GM19455 (cell line): ENCODE measurements at regions not wholly inside any gene's neighbourhood (a gene's known extent, or its start where the extent isn't known, plus 50 kb on each side); places are given as distances from the start of the nearest gene placed in this dataset.
"Not testable (repeated sequence)": the region's sequence is repeated elsewhere in the genome, so short reads cannot be mapped to it uniquely, and the experiment has no call there.

Experiments
- ATAC-seq: cut with Tn5 transposase; IDR thresholded peaks from one replicate; pipeline ENCODE4 v1.9.1; 2021; ENCODE audit not compliant: unreplicated experiment

GRCh38 chr4:81606801-81607501, 135.2 kb upstream of the RASGEF1B start:
- no peak for ATAC-seq

- no peak for ATAC-seq
These were observed 134.5 kb upstream of the RASGEF1B start for GRCh38 chr4:81606166-81606565.

GRCh38 chr4:81605271-81605670, 133.6 kb upstream of the RASGEF1B start:
- ATAC-seq, result no peak

- ATAC-seq, result no peak
These were observed 133.0 kb upstream of the RASGEF1B start for GRCh38 chr4:81604683-81605218.

- no peak for ATAC-seq
These were observed 131.1 kb upstream of the RASGEF1B start for GRCh38 chr4:81602854-81603253.

- ATAC-seq, result no peak
These were observed 129.6 kb upstream of the RASGEF1B start for GRCh38 chr4:81601358-81601694.

- ATAC-seq, result no peak
These were observed 129.0 kb upstream of the RASGEF1B start for GRCh38 chr4:81600520-81601357.

- no peak for ATAC-seq
These were observed 128.2 kb upstream of the RASGEF1B start for GRCh38 chr4:81599742-81600380.

GRCh38 chr4:81595798-81596610, 124.3 kb upstream of the RASGEF1B start:
- ATAC-seq, result no peak

- ATAC-seq, result no peak
These were observed 123.6 kb upstream of the RASGEF1B start for GRCh38 chr4:81595287-81595686.

- no peak for ATAC-seq
These were observed 122.9 kb upstream of the RASGEF1B start for GRCh38 chr4:81594490-81595159.

- ATAC-seq, result no peak
These were observed 121.0 kb upstream of the RASGEF1B start for GRCh38 chr4:81592701-81593100.

- no peak for ATAC-seq
These were observed 118.9 kb upstream of the RASGEF1B start for GRCh38 chr4:81590596-81590995.

GRCh38 chr4:81589262-81589661, 117.6 kb upstream of the RASGEF1B start:
- ATAC-seq, result no peak

- ATAC-seq, result no peak
These were observed 115.0 kb upstream of the RASGEF1B start for GRCh38 chr4:81586706-81587105.

GRCh38 chr4:81580994-81581374, 109.3 kb upstream of the RASGEF1B start:
- ATAC-seq, result not testable (repeated sequence)

- no peak for ATAC-seq
These were observed 108.8 kb upstream of the RASGEF1B start for GRCh38 chr4:81580346-81580993.

GRCh38 chr4:81577392-81577791, 105.7 kb upstream of the RASGEF1B start:
- ATAC-seq, result no peak

- no peak for ATAC-seq
These were observed 103.3 kb upstream of the RASGEF1B start for GRCh38 chr4:81574991-81575390.

GRCh38 chr4:81573840-81574239, 102.1 kb upstream of the RASGEF1B start:
- ATAC-seq, result no peak
